GM19324 (cell line): ENCODE measurements at regions not wholly inside any gene's neighbourhood (a gene's known extent, or its start where the extent isn't known, plus 50 kb on each side); places are given as distances from the start of the nearest gene placed in this dataset.
"Not testable (repeated sequence)": the region's sequence is repeated elsewhere in the genome, so short reads cannot be mapped to it uniquely, and the experiment has no call there.

ENCODE experiments used
- ATAC-seq: cut with Tn5 transposase; IDR thresholded peaks from one replicate; pipeline ENCODE4 v1.9.1; 2021; ENCODE audit warnings: mild to moderate bottlenecking, moderate library complexity; ENCODE audit not compliant: unreplicated experiment, low FRiP score

- not testable (repeated sequence) for ATAC-seq
Observed at GRCh38 chr1:148432318-148432717, 50.8 kb downstream of the PPIAL4G start.

DNA sequence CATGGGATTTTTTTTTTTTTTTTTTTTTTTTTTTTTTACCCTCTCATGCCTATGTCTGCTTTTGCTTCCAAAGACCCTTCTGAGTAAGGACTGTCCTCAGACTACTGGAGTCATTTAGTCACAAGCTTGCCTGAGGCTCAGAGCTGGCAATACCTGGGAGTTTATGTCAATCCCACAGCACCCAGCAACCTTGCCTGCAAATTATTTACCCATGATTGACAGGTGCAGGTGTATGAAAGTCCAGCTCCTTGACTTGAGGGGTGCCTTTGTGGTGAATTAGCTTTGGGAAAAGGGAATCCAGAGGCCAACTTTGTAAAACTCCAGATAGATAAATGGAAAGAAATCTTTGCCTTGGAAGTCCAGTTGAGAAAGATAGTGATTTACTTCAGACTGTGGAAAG is 53.2 kb downstream of the PPIAL4G start:
- ATAC-seq = not testable (repeated sequence)

GRCh38 chr1:148426940-148427611 is 56.0 kb downstream of the PPIAL4G start:
- ATAC-seq = not testable (repeated sequence)

DNA sequence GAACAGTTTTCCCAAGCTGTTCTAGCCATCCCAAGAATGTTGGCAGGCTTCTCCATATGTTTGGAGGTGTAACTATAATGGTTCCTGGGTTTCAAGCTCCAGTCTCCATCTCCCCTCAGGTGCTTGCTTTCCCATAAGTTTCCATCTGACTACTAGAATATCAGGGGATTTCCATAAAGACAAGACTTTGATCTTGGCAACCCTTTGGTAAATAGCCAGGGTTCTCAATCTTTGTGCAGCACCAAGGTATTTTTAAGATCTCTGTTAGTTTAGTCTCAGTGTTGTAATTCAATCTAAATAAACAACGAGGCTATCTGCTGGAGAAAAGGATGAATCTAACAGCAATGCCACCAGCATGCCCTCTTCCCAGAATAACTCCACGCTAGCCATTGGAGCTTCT is 56.7 kb downstream of the PPIAL4G start:
- ATAC-seq = not testable (repeated sequence)

- not testable (repeated sequence) for ATAC-seq
Observed at GRCh38 chr1:148424143-148425003, 58.7 kb downstream of the PPIAL4G start.

GRCh38 chr1:148422921-148423320 is 60.2 kb downstream of the PPIAL4G start:
- not testable (repeated sequence) for ATAC-seq

- not testable (repeated sequence) for ATAC-seq
Observed at GRCh38 chr1:148417241-148417640, 65.9 kb downstream of the PPIAL4G start.

GRCh38 chr1:148413385-148413784 is 69.7 kb downstream of the PPIAL4G start:
- ATAC-seq = not testable (repeated sequence)

DNA sequence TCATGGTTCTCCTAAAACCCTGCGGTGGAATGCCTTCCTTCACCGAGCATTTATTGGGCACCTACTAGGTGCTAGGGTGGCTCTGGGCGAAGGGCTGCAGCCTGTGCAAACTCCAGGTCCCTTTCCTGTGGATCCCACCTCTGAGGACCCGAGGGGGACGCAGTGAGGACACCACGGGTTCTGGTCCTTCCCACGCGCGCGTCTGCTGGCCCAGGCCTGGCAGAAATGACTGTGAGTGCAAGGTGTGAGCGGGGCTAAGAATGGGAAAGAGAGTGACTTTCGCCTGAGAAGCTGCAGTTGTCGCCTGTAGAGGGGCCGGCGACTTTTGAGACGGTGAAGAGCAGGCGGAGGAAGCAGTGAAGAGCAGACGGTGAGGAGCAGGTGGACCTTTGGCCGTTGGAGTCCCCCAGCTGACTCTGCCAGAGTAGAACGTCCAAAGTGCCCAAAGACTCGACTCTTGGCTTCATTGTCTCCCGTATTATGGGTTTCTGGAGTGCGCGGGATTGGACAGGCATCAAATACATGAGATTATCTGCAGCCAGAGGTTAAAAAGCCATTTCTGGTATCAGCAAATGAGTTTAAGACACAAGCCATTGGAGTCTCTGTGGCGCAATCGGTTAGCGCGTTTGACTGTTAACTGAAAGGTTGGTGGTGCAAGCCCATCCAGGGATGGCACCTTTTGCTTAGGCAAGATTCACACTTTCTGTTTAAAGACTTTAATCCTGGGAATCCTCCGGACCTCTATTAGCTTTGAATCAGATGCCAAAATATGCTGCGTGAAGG is 78.1 kb downstream of the PPIAL4G start:
- not testable (repeated sequence) for ATAC-seq

DNA sequence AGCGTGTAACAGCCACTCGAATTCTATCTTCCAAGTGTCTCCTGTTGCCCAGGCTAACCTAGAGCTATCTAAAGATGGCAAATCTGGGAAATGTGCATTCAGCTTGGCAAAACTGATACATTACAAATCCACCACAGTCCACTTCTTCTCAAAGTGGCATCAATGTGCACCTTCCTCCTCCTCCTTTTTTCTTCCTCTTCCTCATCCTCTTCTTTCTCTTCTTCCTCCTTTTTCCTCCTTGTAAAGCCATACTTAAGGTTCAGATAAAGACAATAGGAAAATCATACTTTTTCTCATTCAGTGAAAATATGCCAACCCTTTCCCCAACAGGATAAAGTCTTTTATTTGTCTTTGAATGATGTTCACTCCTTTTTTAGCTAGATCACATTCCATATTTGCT is 79.2 kb downstream of the PPIAL4G start:
- not testable (repeated sequence) for ATAC-seq

- ATAC-seq = not testable (repeated sequence)
Observed at GRCh38 chr1:148403085-148403456, 80.0 kb downstream of the PPIAL4G start.

DNA sequence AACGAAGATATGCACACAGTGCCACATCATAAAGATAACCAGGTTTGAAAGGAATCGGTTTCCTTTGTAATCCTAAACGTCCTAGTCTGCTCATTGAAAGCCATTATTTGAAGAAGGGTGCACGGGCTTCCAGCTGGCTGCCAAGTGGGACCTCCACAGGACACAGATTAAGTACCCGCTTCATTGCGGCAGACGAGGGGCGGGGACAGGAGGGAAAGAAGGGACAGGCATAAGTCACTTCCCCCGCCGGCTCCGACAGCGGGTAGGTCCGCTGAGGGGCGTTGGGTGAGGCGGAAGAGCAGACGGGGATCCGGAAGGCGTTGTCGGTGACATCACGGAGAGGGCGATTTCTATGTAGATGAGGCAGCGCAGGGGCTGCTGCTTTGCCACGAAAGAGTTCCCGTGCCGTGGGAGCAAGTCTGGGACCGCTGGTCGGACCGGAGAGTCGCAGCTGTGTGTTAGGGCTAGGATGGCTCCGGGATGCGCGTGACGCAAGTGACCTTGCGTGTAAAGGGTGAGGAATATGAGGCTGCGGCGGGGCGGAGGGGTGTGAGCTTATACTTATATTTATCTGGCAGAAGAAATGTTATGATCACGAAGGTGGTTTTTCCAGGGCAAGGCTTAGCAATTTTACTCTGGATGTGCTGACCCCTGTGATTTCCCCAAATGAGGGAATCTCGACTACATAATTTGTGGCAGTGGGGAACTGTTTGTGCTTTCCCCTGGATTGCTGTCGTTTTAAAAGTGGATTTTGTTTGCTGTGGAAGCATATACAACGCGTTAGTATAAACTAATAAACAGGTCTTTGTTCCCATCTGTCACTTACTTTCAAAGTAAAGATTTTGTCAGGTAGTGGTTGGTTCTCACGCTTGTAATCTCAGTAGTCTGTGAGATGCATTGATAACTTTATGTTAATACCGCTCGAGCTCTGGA is 80.7 kb downstream of the PPIAL4G start:
- peak; percentile 87 for ATAC-seq

- ATAC-seq = not testable (repeated sequence)
Observed at GRCh38 chr1:148397516-148397915, 85.6 kb downstream of the PPIAL4G start.

- ATAC-seq = not testable (repeated sequence)
Observed at GRCh38 chr1:148392505-148392904, 90.6 kb downstream of the PPIAL4G start.

- ATAC-seq = not testable (repeated sequence)
Observed at GRCh38 chr1:148391323-148391722, 91.8 kb downstream of the PPIAL4G start.

GRCh38 chr1:148389027-148389339 is 94.1 kb downstream of the PPIAL4G start:
- no peak for ATAC-seq

GRCh38 chr1:148388260-148389026 is 94.7 kb downstream of the PPIAL4G start:
- peak; percentile 39 for ATAC-seq

- ATAC-seq = not testable (repeated sequence)
Observed at GRCh38 chr1:148387949-148388259, 95.2 kb downstream of the PPIAL4G start.
